ENCODE measurements at regions not wholly inside any gene's neighbourhood (a gene's known extent, or its start where the extent isn't known, plus 50 kb on each side); places are given as distances from the start of the nearest gene placed in this dataset.

DNA sequence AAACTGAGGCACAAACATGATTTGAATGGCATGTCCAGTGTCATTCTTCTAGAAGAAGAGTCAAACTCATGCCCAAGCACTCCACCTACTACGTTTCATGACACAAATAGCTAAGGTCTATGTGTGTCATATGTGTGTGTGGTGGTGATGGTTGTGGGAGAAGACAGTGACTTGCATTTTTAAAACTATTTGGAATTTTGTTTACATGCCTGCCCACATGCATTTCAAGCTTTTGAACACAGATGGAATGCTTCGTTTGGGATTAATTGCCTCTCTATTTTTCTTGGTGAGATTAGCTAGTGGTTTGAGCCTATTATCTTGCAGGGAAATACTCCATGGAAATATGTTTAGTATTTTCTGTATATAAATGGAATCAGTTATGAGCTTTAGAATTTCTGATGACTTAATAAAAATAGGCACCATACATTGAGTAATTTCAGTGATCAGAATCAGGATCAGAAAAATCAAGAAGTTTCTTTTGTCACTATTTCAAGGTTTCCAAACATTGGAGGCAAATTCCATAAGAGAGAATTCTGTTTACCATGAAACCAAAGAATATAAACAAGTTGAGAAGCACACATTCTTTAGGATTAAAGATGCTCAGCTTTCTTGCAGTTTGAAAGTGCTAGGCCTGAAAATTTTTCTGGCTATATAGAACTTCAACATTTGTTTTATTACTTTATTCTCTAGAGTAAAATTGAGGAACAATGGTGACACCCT lies 260.3 kb upstream of the SEMA6A start:
- DNase-seq (ENCODE audit: low read depth) = no peak
- TF ChIP-seq, protein P1, sequence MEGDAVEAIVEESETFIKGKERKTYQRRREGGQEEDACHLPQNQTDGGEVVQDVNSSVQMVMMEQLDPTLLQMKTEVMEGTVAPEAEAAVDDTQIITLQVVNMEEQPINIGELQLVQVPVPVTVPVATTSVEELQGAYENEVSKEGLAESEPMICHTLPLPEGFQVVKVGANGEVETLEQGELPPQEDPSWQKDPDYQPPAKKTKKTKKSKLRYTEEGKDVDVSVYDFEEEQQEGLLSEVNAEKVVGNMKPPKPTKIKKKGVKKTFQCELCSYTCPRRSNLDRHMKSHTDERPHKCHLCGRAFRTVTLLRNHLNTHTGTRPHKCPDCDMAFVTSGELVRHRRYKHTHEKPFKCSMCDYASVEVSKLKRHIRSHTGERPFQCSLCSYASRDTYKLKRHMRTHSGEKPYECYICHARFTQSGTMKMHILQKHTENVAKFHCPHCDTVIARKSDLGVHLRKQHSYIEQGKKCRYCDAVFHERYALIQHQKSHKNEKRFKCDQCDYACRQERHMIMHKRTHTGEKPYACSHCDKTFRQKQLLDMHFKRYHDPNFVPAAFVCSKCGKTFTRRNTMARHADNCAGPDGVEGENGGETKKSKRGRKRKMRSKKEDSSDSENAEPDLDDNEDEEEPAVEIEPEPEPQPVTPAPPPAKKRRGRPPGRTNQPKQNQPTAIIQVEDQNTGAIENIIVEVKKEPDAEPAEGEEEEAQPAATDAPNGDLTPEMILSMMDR (IDR thresholded peaks at IDR 0.05; ENCODE audit: low read length, missing control alignments) = no peak
- no peak overlapping the region for H3K4me3 ChIP-seq (replicated peaks; ENCODE audit: low read depth, low read length)

DNA sequence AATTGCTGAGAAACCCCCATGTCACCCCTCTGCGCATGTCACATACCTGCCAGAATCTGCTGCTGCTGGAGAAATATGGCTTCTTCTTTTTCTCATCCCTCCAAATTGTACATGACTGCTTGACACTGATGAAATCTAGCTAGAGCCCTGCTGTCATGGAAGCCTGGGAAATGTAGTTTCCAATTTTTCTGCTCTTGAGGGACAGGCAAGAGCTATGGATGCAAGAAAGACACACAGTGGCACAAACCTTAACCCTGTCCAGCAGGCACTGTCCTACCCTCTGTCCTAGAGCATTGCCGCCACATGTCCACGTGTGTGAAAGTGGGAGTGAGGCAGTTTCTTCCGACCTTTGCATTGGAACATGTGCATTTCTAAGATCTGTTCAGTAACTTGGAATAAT lies 255.5 kb upstream of the SEMA6A start:
- H3K4me3 ChIP-seq (replicated peaks; ENCODE audit: low read depth, low read length) = no peak overlapping the region
- TF ChIP-seq, protein P1 (IDR thresholded peaks at IDR 0.05; ENCODE audit: low read length, missing control alignments) = no peak
- DNase-seq (ENCODE audit: low read depth) = no peak

DNA sequence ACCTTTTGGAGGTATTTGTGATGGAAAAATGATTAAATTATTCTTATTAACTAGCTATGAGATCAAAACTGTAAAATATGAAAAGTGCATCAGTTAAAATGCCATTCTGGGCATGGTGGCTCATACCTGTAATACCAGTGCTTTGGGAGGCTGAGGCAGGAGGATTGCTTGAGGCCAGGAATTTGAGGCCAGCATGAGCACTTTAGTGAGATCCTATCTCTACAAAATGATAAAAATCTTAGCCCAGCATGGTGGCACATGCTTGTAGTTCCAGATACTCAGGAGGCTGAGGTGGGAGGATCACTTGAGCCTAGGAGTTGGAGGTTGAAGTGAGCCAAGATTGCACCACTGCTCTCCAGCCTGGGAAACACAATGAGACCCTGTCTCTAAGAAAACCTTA lies 252.5 kb upstream of the SEMA6A start:
- no peak overlapping the region for H3K4me3 ChIP-seq (replicated peaks; ENCODE audit: low read depth, low read length)
- no peak for DNase-seq (ENCODE audit: low read depth)
- TF ChIP-seq, protein P1 (IDR thresholded peaks at IDR 0.05; ENCODE audit: low read length, missing control alignments) = no peak

DNA sequence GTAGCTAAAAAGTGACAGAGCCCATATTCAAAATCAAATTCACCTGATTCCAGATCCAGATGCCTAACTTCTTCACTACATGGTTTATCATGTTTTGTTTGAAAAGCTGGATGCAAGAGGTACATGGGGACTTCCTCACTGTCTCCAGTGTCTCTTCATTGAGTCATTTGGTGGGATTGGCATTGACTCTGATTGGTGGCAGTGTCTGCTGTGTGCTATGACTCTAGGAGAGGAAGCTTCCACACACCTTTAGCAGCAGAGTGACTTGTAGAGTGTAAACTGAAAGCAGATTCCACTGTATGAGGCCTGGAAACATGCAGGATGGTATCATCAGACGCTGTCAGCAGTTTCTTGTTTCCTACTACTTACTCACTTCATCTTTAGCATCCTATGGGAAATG lies 250.9 kb upstream of the SEMA6A start:
- TF ChIP-seq, protein P1 (IDR thresholded peaks at IDR 0.05; ENCODE audit: low read length, missing control alignments) = no peak
- H3K4me3 ChIP-seq (replicated peaks; ENCODE audit: low read depth, low read length) = no peak overlapping the region
- DNase-seq (ENCODE audit: low read depth) = no peak

DNA sequence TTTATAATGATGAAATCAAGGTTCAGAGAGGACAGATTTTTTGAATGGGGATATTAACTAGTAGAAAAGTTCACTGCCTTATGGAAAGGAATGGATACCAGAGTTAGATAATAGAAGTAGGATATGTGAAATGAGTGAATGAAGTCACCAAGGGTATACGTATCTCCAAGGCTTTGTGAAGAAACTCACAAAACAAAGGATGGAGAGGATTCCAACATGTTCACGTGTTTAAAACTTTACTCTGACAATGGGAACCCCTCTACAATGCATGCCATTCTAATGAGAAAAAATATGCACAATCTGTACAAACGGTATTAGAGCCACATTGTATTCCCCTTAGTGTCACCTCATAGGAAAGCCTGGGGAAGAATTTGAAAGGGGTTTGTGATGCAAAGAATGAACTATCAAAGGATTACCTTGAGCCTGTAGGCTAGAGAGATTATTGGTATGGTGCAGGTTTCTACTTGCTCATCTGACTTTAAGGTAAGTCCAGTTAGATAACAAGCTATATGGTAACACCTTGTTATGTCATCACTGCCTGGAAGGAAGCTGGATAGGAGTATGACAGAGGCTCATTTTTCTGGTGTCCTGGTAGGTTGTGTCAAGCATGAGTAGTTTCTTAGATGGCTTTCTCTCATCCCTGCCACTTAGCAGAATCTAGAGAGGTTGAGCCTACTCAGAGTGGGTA lies 250.3 kb upstream of the SEMA6A start:
- TF ChIP-seq, protein P1 (IDR thresholded peaks at IDR 0.05; ENCODE audit: low read length, missing control alignments) = no peak
- DNase-seq (ENCODE audit: low read depth) = no peak

DNA sequence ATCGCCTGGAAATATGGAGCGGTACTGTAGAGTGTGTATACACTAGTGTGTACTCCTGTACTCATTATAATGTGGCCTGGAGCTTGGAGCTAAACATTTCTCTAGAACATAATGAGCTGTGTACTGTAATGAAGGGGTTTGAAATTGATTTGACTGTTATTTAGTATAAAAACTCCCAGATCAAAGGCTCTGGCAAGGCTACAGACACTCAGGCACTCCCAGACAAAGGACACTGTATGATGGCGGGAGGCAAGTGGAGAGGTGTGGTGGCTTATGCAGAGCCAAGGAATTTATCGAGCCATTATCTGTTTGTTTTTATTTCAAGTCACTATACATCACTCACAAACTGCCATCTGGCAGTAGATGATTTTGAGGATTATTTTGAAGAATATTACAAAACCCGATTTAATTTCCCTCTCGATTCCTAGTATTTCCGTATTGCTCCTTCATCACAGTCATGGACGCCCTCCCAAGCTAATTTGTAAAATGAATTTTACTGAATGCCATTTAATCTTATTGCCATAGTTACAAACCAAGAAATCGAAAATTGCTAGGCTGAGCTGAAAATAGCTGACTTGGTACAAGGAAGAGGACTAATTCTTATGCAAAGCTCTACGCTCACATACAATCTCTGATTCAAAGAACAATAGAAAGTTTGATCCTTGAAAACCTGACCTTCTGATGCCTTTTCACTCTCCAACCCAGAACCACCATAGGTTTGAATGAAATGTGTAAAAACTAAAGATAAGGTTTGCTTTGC lies 240.2 kb upstream of the SEMA6A start:
- DNase-seq (ENCODE audit: low read depth) = no peak
- TF ChIP-seq, protein P1 (IDR thresholded peaks at IDR 0.05; ENCODE audit: low read length, missing control alignments) = no peak
- no peak overlapping the region for H3K4me3 ChIP-seq (replicated peaks; ENCODE audit: low read depth, low read length)

More for the DNA sequence above, 250.3 kb upstream of the SEMA6A start:
- H3K4me3 ChIP-seq (replicated peaks; ENCODE audit: low read depth, low read length) = no peak overlapping the region
